ENCODE measurements at regions not wholly inside any gene's neighbourhood (a gene's known extent, or its start where the extent isn't known, plus 50 kb on each side); places are given as distances from the start of the nearest gene placed in this dataset.
"Not testable (repeated sequence)": the region's sequence is repeated elsewhere in the genome, so short reads cannot be mapped to it uniquely, and the experiment has no call there.

DNA sequence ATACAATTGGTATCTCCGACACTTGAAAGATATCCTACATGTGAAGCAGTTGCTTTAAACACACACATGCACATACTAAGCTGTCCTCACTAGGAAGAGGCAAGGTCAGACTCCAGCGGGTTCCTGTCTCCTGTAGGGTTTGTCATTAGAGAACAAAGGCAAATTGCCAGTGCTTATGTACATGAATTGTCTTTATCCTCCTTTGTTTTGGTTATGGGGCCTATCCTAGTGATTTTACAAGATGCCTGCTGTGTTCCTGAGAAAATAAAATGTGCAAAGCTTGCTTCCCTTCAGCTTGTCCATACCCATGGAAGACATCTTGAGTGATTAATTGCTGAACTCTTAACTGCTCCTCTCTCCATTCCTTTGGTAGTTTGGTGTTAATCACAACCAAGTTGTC lies 86.7 kb upstream of the SLC39A10 start:
- no peak for DNase-seq (ENCODE audit: low read depth)

DNA sequence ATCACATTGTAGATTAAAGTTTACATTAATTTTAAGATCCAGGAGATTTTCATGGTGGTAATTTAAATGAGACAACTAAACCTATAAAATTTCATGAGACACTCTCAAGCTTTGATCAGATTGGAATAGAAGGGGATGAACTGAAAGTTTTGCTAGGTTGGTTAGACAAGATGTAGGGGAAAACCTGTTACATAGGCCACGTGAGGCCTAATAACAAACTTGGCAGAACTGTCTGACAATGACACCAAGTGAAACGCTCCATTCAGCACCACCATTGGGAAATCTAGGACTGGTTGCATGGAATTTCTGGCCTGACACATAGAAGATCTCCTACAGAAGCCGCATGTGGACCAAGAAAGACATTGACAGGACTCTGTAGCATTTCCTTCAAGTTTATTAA lies 87.8 kb upstream of the SLC39A10 start:
- DNase-seq (ENCODE audit: low read depth): no peak

DNA sequence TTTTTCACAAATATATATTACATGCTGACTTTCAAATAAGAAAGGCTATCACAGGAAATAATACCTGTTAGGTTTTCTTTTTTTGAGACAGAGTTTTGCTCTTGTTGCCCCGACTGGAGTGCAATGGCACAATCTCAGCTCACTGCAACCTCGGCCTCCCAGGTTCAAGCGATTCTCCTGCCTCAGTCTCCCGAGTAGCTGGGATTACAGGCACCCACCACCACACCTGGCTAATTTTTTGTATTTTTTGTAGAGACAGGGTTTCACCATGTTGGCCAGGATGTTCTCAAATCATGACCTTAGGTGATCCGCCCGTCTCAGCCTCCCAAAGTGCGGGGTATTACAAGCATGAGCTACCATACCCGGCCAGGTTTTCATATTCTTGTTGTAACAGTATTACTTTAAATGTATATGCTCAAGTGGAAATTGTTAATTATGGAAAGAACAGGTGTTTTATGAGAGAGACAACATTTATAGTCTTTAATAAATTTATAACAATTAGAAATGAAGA lies 92.3 kb upstream of the SLC39A10 start:
- not testable (repeated sequence) for DNase-seq (ENCODE audit: low read depth)

DNA sequence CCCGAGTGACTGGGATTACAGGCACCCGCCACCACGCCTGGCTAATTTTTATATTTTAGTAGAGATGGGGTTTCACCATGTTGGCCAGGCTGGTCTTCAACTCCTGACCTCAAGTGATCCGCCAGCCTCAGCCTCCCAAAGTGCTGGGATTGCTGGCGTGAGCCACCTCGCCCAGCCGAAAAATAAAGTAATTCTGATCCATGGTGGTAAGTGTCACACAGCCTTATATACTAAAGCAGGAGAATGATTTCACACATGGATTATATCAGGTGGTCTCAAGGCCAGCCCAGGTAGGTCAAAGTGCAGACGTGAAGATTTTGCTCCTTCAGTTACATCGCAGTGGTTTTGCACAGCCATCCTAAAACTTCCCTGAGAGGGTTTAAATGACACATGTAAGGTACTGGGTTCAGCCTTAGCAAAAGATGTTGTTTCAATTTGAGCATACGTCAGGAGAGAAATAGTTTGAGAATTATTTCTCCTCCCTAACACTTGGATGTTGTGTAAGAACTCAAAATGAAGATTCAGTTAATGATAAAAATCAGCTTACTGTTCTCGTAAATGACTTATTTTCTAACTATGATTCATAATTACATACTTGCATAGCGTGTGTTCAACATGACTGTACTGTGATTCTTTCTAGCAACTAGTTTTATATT lies 93.0 kb upstream of the SLC39A10 start:
- DNase-seq (ENCODE audit: low read depth): peak; percentile 73

DNA sequence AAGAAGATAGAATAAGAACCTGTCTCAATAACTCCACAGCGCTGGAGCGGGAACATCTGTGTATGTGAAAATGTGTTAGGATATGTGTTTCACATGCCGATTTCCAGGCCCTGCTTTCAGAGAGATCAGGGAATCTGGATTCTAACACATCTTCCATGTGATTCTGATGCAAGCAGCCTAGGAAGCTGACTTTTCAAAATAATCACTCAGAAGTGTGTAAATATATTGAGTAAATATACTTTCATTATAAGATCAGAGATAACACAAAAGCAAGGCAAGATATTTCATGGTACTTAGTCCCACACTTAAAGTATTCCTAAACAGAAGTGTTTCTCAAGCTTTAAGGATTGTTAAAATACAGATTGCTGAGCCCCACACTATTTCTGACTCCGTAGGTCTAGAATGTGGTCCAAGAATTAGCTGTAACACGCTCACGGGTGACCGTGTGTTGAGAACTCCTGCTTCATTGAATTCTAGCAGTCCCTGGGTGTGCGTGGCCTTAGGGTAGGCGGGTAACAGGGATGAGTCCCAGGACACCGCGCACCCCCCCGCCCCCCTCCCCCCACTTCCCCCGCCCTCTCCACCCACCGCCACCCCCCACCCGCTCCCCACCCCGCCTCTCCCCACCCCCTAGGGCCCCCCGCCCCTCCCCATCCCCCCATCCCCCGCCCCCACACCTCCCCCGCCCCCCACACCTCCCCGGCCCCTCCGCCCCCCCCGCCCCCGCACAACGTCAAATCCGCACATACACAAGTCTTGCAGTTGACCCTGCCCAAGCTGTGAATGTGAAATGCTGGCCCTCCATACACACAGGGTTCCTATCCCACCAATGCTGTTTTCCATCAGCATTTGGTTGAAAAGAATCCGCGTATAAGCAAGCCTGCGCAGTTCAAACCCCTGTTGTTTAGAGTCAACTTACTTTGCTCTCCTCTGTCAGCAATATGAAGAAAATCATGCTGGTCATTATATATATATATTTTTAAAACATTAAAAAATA lies 94.2 kb upstream of the SLC39A10 start:
- DNase-seq (ENCODE audit: low read depth): no peak

DNA sequence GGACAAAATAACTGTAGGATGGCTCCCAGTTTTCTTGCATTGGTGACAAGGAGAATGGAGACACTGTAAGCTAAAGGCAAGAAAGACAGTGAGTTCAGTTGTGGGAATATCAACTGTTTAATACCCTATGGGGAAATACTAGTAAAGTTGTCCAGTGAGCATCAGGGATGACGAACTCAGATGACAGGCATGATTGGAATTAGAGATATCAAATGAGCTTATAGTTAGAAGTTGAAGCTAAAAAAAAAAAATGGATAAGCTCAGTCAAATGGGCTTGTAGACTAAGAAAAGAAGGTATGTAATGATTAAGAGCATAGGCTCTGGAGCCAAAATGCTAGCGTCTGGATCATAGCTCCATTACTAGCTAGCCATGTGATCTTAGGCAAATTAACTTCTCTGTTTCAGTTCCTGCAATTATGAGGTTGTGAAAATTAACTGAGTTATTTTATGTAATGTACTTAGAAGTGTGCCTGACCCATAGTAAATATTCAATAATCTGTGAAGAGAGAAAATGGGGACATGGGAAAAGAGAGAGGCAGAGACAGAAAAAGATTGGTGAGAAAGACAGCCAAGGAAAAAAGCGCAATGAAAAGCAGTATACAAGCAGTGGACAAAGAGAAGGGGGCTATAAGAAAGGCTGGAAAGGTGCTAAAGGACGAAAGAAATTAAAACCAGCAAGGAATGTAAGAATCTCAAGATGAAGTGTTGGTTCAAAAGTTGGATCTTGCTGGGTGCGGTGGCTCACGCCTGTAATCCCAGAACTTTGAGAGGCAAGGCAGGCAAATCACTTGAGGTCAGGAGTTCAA lies 95.7 kb upstream of the SLC39A10 start:
- peak; percentile 86 for DNase-seq (ENCODE audit: low read depth)

DNA sequence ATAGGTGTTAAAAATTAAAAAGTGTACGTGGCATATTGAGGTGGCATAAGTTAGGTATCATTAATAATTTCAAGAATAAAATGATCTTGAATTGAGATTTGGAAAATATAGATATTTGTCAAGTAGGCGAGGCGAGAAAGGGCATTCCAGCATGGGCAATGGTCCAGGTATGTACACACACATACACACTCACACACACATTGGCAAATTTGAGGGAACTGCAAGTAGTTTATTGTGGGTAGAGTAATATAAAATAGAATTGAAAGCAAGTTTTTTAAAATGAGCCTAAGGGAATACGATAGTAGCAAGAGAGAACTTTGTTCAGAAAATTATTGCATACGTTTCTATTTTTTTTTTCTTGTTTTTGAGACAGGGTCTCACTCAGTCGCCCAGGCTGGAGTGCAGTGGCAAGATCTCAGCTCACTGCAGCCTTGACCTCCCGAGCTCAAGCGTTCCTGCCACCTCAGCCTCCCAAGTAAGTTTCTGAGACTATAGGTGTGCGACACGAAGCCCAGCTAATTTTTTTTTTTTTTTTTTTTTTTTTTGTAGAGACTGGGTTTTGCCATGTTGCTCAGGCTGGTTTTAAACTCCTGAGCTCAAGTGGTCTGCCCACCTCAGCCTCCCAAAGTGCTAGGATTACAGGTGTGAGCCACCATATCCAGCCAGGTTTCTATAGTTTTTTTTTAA lies 96.7 kb upstream of the SLC39A10 start:
- DNase-seq (ENCODE audit: low read depth): no peak

DNA sequence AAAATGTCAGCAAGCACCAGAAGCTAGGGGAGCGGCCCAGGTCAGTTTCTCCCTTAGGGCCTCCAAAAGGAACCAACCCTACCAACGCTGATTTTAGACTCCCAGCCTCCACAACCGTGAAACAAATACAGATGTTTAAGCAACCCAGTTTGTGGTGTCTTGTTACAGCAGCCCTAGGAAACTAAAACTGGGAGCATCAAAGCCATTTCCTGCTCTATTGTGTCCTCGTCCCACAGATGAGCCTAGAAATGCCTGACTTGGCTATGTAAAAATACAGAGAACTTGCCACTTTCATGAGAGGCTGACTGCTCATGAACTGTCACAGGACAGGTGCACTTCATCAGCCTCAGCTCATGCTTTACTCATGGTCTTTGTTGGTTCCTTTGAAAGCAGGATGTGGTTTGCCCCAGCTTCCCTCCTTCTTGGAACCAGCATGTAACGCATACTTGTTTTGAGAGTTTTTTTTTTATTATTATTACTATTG lies 97.6 kb upstream of the SLC39A10 start:
- DNase-seq (ENCODE audit: low read depth): peak; percentile 30

DNA sequence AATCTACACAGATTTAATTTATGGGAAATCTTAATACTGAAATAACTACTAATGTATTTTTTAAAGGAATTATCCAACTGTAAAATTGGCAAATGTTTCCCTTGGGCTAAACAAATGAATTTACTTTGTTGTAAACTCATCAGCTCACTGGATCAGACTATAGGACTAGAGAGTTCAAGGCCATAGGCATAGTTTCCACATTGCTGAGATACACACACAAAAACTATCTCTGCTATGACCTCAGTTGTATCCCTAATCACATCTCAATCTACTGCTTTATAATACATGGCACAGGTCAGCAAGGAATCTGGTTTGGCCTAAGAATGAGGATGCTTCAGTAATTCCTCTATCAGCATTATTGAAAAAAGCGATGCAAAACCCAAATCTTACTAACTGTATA lies 101.1 kb upstream of the SLC39A10 start:
- DNase-seq (ENCODE audit: low read depth): no peak

DNA sequence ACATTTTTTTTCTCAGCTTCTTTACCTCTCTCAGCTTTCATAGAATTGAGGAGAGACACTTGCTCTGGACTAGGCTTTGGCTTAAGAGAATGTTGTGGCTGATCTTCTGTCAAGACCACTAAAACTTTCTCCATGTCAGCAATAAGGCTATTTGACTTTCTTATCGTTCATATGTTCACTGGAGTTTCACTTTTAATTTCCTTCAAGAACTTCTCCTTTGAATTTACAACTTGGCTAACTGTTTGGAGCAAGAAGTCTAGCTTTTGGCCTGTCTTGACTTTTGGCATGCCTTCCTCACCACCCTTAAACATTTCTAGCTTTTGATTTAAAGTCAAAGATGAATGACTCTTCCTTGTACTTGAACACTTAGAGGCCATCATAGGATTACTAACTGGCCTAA lies 104.4 kb upstream of the SLC39A10 start:
- DNase-seq (ENCODE audit: low read depth): no peak

DNA sequence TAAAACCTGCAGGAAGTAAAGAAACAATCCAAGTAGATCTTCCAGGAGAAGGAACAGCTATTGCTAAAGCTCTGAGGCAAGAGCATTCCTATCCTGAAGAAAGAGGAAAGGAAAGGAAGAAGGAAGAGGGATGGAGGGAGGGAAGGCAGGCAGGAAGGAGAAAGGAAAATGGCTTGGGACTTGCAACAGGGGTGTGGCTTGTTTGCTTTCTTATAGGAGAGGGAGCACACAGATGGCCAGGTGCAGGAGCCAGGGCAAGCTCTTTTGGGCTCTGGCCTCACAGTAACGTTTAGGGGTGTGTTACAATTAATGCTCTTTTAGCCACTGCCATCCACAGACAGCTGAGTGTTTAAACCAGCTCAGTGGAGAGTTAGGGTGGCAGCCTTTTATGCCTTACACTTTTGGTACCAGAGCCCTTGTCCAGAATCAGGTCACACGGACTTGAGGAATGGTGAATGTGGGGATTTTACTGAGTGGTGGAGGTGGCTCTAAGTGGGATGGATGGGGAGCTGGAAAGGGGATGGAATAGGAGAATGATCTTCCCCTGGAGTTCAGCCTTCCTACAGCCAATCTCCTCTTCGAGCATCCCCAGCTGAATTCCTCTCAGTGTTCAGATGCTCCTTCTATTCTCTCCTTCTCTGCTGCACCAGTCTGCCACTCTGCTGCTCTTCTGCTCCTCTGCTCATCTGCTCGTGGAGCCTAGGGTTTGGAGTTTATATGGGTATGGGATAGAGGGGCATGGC lies 108.7 kb upstream of the SLC39A10 start:
- no peak for DNase-seq (ENCODE audit: low read depth)

DNA sequence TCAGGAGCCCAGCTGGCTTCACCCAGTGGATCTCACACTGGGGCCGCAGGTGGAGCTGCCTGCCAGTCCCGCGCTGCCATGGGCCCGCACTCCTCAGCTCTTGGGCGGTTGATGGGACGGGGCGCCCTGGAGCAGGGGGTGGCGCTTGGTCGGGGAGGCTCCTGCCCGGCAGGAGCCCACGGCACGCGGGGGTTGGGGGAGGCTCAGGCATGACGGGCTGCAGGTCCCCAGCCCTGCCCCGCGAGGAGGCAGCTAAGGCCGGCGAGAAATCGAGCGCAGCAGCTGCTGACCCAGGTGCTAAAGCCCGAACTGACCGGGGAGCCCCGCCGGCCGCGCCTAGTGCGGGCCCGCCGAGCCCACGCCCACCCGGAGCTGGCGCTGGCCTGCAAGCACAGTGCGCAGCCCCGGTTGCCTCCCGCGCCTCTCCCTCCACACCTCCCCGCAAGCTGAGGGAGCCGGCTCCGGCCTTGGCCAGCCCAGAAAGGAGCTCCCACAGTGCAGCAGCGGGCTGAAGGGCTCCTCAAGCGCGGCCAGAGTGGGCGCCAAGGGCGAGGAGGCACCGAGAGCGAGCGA lies 109.7 kb upstream of the SLC39A10 start:
- DNase-seq (ENCODE audit: low read depth): not testable (repeated sequence)

DNA sequence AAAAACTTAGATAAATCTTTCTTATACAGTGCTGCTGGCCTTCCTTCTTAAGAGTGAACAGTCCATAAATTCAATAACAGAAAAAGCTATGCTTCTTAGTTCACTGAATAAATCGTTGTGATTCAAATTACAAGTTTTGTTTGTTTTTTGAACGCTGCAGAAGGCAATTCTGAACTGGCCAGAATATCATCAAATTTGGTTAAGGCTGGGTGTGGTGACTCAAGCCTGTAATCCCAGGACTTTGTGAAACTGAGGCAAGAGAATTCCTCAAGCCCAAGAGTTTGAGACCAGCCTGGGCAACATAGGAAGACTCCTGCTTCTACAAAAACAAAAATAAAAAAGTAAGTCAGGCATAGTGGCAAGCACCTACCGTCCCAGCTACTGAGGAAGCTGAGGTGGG lies 111.2 kb upstream of the SLC39A10 start:
- DNase-seq (ENCODE audit: low read depth): no peak

DNA sequence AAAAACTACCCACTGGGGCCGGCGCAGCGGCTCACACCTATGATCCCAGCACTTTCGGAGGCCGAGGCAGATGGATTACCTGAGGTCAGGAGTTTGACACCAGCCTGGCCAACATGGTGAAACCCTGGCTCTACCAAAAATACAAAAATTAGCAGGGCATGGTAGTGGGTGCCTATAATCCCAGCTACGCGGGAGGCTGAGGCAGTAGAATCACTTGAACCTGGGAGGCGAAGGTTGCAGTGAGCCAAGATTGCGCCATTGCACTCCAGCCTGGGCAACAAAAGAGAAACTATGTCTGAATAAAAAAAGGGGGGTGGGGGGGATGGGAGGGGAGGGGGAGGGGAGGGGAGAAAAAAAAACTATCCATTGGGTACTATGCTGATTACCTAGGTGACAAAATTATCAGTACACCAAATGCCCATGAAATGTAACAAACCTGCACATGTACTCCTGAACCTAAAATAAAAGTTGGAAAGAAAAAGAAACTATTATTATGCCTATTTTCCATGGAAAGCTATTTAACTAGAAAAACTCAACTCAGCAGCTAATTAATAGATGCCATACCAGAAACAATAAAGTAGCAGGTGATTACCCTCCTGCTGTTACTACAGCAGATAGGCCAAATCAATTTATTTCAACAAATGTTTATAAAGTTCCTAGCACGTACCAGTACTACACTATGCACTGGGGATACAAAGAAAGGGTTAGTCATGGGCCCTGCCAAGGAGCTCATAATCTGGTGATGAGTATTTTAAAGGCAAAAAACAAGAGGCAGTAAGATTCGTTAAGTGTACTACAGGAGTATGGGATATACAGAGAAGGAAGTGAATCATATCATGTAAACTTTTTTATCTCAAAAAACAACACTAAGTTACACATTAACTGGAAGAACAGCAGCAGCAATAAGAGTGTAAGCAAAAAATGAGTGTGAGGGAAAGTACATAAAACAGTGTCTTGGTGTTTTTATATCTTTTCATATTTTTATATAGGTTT lies 112.8 kb upstream of the SLC39A10 start:
- no peak for DNase-seq (ENCODE audit: low read depth)

DNA sequence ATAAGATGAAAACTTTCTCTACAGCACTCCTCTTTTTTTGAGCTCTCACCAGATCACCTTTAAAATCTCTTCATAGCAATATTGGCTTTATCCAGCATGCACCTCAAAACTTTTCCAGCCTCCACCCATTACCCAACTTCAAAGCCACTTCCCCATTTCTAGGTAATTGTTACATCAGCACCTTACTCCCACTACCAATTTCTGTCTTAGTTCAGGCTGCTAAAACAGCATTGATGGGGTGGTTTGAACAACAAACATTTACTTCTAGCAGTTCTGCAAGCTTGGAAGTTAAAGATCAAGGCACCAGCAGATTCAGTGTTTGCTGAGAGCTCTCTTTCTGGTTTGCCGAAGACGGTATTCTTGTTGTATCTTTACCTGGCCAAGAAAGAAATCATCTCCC lies 114.0 kb upstream of the SLC39A10 start:
- DNase-seq (ENCODE audit: low read depth): no peak

DNA sequence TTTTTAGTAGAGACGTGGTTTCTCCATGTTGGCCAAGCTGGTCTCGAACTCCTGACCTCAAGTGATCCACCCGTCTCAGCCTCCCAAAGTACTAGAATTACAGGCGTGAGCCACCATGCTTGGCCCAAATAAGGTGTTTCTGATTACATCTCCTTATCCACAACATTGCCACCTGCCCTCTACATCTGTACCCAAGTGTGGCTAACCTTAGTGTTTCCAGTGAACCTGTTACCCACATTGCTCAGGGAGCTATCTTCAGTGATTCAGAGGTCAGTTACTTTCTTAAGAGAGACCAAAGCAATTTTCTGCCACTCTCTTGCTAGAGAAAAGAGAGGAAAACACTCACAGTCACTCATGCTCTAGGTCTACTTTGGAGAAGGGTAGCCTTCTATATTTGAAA lies 115.0 kb upstream of the SLC39A10 start:
- no peak for DNase-seq (ENCODE audit: low read depth)

DNA sequence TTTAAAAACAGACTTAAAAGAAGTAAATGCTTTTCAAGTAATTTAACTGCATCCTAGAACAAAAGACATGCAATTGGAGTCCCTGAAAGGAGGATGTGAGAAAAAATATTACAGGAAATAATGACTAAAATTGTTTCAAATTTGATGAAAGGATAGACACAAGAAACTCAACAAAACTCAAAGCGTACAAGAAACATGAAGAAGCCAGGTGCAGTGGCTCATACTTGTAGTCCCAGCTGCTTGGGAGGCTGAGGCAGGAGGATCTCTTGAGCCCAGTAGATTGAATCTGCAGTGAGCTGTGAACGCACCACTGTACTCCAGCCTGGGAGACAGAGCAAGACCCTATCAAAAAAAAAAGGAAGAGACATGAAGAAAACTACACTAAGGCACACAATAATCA lies 118.1 kb upstream of the SLC39A10 start:
- no peak for DNase-seq (ENCODE audit: low read depth)

DNA sequence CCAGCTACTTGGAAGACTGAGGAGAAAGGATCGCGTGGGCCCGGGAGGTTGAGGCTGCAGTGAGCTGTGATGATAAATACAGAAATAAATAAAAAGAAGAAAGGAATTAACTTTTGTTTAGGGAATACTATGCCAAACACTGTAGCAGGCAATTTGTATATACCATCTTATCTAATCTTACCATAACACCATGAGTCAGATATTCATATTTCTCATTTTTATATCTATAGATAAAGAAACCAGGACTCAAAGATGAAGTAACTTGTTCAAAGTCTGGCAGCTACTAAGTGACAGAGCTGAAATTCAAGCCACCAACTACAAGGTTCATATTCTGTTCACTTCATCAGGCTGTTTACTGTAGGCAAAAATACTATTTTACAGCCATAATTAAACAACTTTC lies 119.2 kb upstream of the SLC39A10 start:
- DNase-seq (ENCODE audit: low read depth): no peak

DNA sequence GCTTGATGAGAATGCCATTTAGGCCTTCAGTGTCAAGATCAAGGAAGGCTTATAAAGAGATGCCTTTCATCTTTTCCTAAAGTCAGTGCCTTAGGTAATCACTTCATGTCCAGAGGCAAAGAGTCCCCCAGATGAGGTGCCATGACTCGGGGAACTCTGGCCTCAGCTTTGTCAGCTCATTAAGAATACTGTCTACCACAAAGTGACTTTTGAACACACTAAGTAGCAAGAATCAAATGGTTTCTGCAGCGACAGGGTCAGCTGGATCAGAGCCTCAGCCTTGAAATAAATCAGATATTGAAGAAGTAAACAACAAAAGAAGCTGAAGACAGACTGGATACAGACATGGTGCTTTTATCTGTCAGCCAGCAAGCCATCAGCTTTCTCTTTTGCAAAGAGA lies 120.1 kb upstream of the SLC39A10 start:
- no peak for DNase-seq (ENCODE audit: low read depth)
